K562 (cell line): ENCODE measurements at regions not wholly inside any gene's neighbourhood (a gene's known extent, or its start where the extent isn't known, plus 50 kb on each side); places are given as distances from the start of the nearest gene placed in this dataset.

Experiments
- CHD4 ChIP-seq: fragments of 200-600 bp; sonication (generic); IDR thresholded peaks from 3 replicates; pipeline ENCODE4 v1.6.1; 2012; ENCODE audit warnings: low read depth, mild to moderate bottlenecking, mixed read lengths, low read length, inconsistent platforms; ENCODE audit not compliant: insufficient read depth, insufficient replicate concordance, poor library complexity, severe bottlenecking
- EHMT2 ChIP-seq: fragments of 450-650 bp; IDR thresholded peaks from 2 replicates; pipeline ENCODE4 v1.6.1; 2018; ENCODE audit warnings: antibody characterized with exemption
- EP300 ChIP-seq: IDR thresholded peaks from 2 replicates; pipeline ENCODE4 v1.6.1; 2012; ENCODE audit warnings: low read length, improper control_type of control experiment
- RBM17 ChIP-seq: fragments of 200-400 bp; formaldehyde crosslinking; IDR thresholded peaks from 2 replicates; pipeline ENCODE4 v1.6.1; 2017; ENCODE audit warnings: low read depth, mild to moderate bottlenecking, low read length, borderline replicate concordance
- RNF2 ChIP-seq: sonication (generic); IDR thresholded peaks from 2 replicates; pipeline ENCODE4 v1.6.1; 2016
- XRCC5 ChIP-seq: fragments of 200-400 bp; formaldehyde crosslinking; IDR thresholded peaks from 2 replicates; pipeline ENCODE4 v1.6.1; 2017; ENCODE audit warnings: low read depth, mild to moderate bottlenecking, low read length
- ZNF76 ChIP-seq: fragments of 250-450 bp; sonication (Bioruptor Pico); IDR thresholded peaks from 2 replicates; pipeline ENCODE4 v1.4.0; 2020; ENCODE audit warnings: mild to moderate bottlenecking, moderate library complexity, borderline replicate concordance
- TF ChIP-seq, protein P1 (sequence below), 2 experiments: IDR thresholded peaks in 1 of 2; conservative IDR thresholded peaks in 1 of 2; 2 replicates each; pipeline ENCODE4 v1.6.1; 2016; ENCODE audit warnings: low read depth in 2 of 2, mild to moderate bottlenecking in 1 of 2, missing compliant biosample characterization in 1 of 2, missing genetic modification characterization in 1 of 2, moderate library complexity in 1 of 2

DNA sequence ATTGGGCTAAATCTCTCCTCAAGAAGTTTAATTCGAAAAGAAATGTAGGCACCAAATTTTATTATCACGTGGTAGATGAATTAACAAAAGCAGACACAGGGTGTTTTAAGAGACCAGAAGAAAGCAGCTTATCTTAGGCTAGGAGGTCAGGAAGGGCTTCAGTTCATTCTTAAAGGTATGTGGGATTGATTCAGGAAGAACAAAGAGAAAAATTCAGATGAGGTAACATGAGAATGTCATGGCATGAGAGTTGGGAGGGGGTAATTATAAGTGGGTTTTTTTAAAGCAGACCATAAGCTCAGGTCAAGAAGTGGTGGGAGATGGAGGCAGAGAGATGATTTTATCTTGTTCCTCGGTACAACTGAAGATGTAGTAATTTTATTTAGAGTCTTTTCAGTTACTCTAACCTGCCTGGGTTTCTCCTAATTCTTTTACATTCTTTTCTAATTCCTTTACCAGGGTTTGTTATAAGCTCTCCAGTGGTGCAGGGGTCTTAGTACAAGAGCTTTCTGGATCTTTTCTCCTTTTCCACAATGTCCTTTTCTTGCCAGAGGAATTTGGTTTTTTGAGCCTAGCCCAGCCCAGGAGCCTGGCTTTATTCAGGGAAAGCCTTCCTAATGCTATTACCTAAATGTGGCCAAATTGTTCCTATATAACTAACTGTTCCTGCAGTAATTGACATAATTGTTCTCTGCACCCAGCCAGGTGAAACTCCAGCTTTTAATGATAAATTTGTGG lies 474.1 kb upstream of the BTBD3 start:
- TF ChIP-seq RBM17 (no peak), RNF2 (no peak), EHMT2 (no peak), ZNF76 (no peak), EP300 (no peak), XRCC5 (no peak), CHD4 (no peak)
- TF ChIP-seq, protein P1, sequence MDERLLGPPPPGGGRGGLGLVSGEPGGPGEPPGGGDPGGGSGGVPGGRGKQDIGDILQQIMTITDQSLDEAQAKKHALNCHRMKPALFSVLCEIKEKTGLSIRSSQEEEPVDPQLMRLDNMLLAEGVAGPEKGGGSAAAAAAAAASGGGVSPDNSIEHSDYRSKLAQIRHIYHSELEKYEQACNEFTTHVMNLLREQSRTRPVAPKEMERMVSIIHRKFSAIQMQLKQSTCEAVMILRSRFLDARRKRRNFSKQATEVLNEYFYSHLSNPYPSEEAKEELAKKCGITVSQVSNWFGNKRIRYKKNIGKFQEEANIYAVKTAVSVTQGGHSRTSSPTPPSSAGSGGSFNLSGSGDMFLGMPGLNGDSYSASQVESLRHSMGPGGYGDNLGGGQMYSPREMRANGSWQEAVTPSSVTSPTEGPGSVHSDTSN (CRISPR knock-in tag; IDR thresholded peaks at IDR 0.05; ENCODE audit: low read depth) = no peak
- TF ChIP-seq, protein P1 (tag; conservative IDR thresholded peaks at IDR 0.05; ENCODE audit: low read depth) = no peak
